Neural cell (in vitro differentiated cells): ENCODE measurements at regions not wholly inside any gene's neighbourhood (a gene's known extent, or its start where the extent isn't known, plus 50 kb on each side); places are given as distances from the start of the nearest gene placed in this dataset.

ENCODE experiments used
- H2AFZ ChIP-seq: fragments of 200-600, 300-800 bp; sonication (generic), shearing (Covaris generic); 2 replicates; pipeline ENCODE4 v1.6.0; 2014; ENCODE audit warnings: low read depth, mild to moderate bottlenecking, antibody characterized with exemption, low read length, moderate library complexity
- H3F3A ChIP-seq: fragments of 200-600 bp; shearing (Covaris generic); 2 replicates; pipeline ENCODE4 v1.6.1; 2016; ENCODE audit warnings: mild to moderate bottlenecking, moderate library complexity, mixed read lengths, antibody characterized with exemption, low read length; ENCODE audit not compliant: insufficient read depth, poor library complexity, severe bottlenecking
- H3K27ac ChIP-seq: fragments of 200-600, 300-800 bp; sonication (generic), shearing (Covaris generic); 2 replicates; pipeline ENCODE4 v1.5.1; 2014; ENCODE audit warnings: mild to moderate bottlenecking, low read length, moderate library complexity
- H3K27me3 ChIP-seq: fragments of 300-800, 200-600 bp; sonication (generic), shearing (Covaris generic); 2 replicates; pipeline ENCODE4 v1.6.0; 2014; ENCODE audit warnings: mild to moderate bottlenecking, low read depth, low read length, moderate library complexity; ENCODE audit not compliant: insufficient read depth
- H3K36me3 ChIP-seq: fragments of 300-800, 200-600 bp; sonication (generic), shearing (Covaris generic); 2 replicates; pipeline ENCODE4 v1.5.1; 2014; ENCODE audit warnings: mild to moderate bottlenecking, antibody characterized with exemption, low read length, moderate library complexity; ENCODE audit not compliant: insufficient read depth
- H3K4me2 ChIP-seq: fragments of 300-800, 200-600 bp; sonication (generic), shearing (Covaris generic); 2 replicates; pipeline ENCODE4 v1.6.0; 2014; ENCODE audit warnings: mild to moderate bottlenecking, low read length
- H3K4me3 ChIP-seq: fragments of 300-800, 200-600 bp; sonication (generic), shearing (Covaris generic); 2 replicates; pipeline ENCODE4 v1.5.1; 2014; ENCODE audit warnings: mild to moderate bottlenecking, low read length, moderate library complexity
- H3K79me2 ChIP-seq: fragments of 200-600 bp; shearing (Covaris generic); replicated peaks from 2 replicates; pipeline ENCODE4 v1.6.0; 2014; ENCODE audit warnings: mild to moderate bottlenecking, low read length, moderate library complexity; ENCODE audit not compliant: insufficient read depth
- H3K9ac ChIP-seq: fragments of 300-800, 200-600 bp; sonication (generic), shearing (Covaris generic); 2 replicates; pipeline ENCODE4 v1.6.1; 2016; ENCODE audit warnings: mild to moderate bottlenecking, low read length, mixed read lengths
- H3K9me2 ChIP-seq: fragments of 200-600 bp; shearing (Covaris generic); 2 replicates; pipeline ENCODE4 v1.6.1; 2016; ENCODE audit warnings: mild to moderate bottlenecking, low read length, mixed read lengths; ENCODE audit not compliant: insufficient read depth
- H3K9me3 ChIP-seq: fragments of 200-600, 300-800 bp; sonication (generic), shearing (Covaris generic); 2 replicates; pipeline ENCODE4 v1.6.1; 2016; ENCODE audit warnings: mild to moderate bottlenecking, mixed run types, low read length, moderate library complexity, mixed read lengths
- H4K20me1 ChIP-seq: fragments of 200-600 bp; shearing (Covaris generic); 2 replicates; pipeline ENCODE4 v1.6.1; 2016; ENCODE audit warnings: mild to moderate bottlenecking, mixed run types; ENCODE audit not compliant: insufficient read depth
- EP300 ChIP-seq: fragments of 450-650 bp; conservative IDR thresholded peaks from 2 replicates; pipeline ENCODE4 v1.6.1; 2014; ENCODE audit warnings: antibody characterized with exemption, mild to moderate bottlenecking, moderate library complexity; ENCODE audit not compliant: poor library complexity, severe bottlenecking
- EZH2 ChIP-seq: fragments of 200-600, 300-800 bp; shearing (Covaris generic), sonication (generic); IDR thresholded peaks from 2 replicates; pipeline ENCODE4 v1.6.1; 2014; ENCODE audit warnings: antibody characterized with exemption, low read length, borderline replicate concordance, mild to moderate bottlenecking; ENCODE audit not compliant: insufficient read depth, poor library complexity, severe bottlenecking
- MXI1 ChIP-seq: fragments of 450-650 bp; conservative IDR thresholded peaks from 2 replicates; pipeline ENCODE4 v1.6.1; 2014; ENCODE audit warnings: antibody characterized with exemption, mild to moderate bottlenecking; ENCODE audit not compliant: poor library complexity, severe bottlenecking
- POLR2AphosphoS5 ChIP-seq: IDR thresholded peaks from 2 replicates; pipeline ENCODE4 v1.6.1; 2012
- RAD21 ChIP-seq: fragments of 450-650 bp; conservative IDR thresholded peaks from 2 replicates; pipeline ENCODE4 v1.6.1; 2014; ENCODE audit warnings: antibody characterized with exemption, mild to moderate bottlenecking, moderate library complexity
- SMC3 ChIP-seq: fragments of 450-650 bp; conservative IDR thresholded peaks from 2 replicates; pipeline ENCODE4 v1.6.1; 2014; ENCODE audit warnings: antibody characterized with exemption, mild to moderate bottlenecking, moderate library complexity; ENCODE audit not compliant: poor library complexity
- TAF1 ChIP-seq: IDR thresholded peaks from 2 replicates; pipeline ENCODE4 v1.6.1; 2012; ENCODE audit warnings: low read depth
- TF ChIP-seq, protein P1 (sequence below): IDR thresholded peaks from 2 replicates; pipeline ENCODE4 v1.6.1; 2012; ENCODE audit warnings: borderline replicate concordance
- TF ChIP-seq, protein P2 (sequence below): fragments of 450-650 bp; IDR thresholded peaks from 2 replicates; pipeline ENCODE4 v1.5.1; 2014; ENCODE audit warnings: antibody characterized with exemption, mild to moderate bottlenecking, moderate library complexity; ENCODE audit not compliant: poor library complexity, severe bottlenecking

DNA sequence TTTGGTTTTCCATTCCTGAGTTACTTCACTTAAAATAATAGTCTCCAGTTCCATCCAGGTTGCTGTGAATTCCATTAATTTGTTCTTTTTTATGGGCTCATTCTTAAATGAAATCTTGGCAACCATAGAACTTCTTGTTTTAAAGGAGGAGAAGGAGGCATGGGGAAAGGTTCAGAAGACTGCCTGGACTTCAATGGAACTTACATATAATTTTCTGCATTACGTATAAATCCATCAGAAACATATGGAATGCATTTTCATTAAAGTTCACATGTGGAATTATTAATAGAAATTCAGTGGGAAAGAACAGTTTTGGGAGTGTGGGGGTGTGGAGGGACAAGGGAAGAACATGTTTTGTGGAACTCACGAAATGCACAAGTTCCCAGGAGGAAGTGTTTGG lies 176.6 kb upstream of the PRKCQ start:
- H3K27ac ChIP-seq, result no peak overlapping the region
- no peaks in the 10 kb centered on the region for H3F3A ChIP-seq
- H3K9me3 ChIP-seq, result no peaks in the 10 kb centered on the region
- H3K4me3 ChIP-seq, result no peak overlapping the region
- H3K79me2 ChIP-seq, result no peaks in the 10 kb centered on the region
- TF ChIP-seq, protein P1, sequence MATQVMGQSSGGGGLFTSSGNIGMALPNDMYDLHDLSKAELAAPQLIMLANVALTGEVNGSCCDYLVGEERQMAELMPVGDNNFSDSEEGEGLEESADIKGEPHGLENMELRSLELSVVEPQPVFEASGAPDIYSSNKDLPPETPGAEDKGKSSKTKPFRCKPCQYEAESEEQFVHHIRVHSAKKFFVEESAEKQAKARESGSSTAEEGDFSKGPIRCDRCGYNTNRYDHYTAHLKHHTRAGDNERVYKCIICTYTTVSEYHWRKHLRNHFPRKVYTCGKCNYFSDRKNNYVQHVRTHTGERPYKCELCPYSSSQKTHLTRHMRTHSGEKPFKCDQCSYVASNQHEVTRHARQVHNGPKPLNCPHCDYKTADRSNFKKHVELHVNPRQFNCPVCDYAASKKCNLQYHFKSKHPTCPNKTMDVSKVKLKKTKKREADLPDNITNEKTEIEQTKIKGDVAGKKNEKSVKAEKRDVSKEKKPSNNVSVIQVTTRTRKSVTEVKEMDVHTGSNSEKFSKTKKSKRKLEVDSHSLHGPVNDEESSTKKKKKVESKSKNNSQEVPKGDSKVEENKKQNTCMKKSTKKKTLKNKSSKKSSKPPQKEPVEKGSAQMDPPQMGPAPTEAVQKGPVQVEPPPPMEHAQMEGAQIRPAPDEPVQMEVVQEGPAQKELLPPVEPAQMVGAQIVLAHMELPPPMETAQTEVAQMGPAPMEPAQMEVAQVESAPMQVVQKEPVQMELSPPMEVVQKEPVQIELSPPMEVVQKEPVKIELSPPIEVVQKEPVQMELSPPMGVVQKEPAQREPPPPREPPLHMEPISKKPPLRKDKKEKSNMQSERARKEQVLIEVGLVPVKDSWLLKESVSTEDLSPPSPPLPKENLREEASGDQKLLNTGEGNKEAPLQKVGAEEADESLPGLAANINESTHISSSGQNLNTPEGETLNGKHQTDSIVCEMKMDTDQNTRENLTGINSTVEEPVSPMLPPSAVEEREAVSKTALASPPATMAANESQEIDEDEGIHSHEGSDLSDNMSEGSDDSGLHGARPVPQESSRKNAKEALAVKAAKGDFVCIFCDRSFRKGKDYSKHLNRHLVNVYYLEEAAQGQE, result no peak
- TF ChIP-seq POLR2AphosphoS5, result no peak
- TF ChIP-seq MXI1, result no peak
- no peak for TF ChIP-seq EZH2
- no peak for TF ChIP-seq RAD21
- TF ChIP-seq, protein P2, sequence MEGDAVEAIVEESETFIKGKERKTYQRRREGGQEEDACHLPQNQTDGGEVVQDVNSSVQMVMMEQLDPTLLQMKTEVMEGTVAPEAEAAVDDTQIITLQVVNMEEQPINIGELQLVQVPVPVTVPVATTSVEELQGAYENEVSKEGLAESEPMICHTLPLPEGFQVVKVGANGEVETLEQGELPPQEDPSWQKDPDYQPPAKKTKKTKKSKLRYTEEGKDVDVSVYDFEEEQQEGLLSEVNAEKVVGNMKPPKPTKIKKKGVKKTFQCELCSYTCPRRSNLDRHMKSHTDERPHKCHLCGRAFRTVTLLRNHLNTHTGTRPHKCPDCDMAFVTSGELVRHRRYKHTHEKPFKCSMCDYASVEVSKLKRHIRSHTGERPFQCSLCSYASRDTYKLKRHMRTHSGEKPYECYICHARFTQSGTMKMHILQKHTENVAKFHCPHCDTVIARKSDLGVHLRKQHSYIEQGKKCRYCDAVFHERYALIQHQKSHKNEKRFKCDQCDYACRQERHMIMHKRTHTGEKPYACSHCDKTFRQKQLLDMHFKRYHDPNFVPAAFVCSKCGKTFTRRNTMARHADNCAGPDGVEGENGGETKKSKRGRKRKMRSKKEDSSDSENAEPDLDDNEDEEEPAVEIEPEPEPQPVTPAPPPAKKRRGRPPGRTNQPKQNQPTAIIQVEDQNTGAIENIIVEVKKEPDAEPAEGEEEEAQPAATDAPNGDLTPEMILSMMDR, result no peak
- TF ChIP-seq TAF1, result no peak
- no peak overlapping the region for H3K4me2 ChIP-seq
- H3K36me3 ChIP-seq, result no peaks in the 10 kb centered on the region
- H2AFZ ChIP-seq, result no peak overlapping the region
- no peaks in the 10 kb centered on the region for H3K9me2 ChIP-seq
- no peaks in the 10 kb centered on the region for H3K27me3 ChIP-seq
- no peaks in the 10 kb centered on the region for H4K20me1 ChIP-seq
- H3K9ac ChIP-seq, result no peak overlapping the region

DNA sequence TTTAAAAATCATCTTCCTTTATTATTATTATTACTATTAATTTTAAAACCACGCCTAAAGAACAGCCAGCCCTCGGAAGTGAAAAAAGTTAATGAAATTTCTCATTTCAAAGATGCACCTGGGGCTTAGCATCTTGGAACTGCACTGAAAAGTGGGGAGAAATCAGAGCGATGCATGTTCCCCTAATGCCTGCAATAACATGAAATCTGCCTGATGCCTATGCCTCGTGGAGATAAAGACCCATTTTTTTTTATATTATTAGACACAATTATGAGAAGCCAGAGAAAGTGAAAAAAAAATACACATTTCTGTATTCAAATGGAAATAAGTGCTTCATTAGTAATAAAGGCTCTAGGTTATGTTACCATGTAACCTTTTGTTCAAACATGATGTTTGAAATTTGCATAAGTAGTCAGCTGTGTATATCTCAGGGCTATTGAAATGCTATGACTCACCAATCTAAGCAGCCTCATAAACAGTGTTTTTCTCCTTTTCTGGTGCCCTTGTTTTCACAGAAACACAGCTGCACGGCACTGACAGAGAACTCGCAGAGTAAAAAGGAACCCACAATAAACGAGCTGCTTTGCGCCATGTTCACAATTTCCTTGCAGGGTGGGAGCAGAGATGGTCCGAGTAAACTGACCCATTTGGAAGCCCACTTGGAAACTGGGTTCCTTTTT lies 175.8 kb upstream of the PRKCQ start:
- H3K4me3 ChIP-seq, result no peak overlapping the region
- no peaks in the 10 kb centered on the region for H3K9me3 ChIP-seq
- no peaks in the 10 kb centered on the region for H3K9me2 ChIP-seq
- no peak for TF ChIP-seq MXI1
- TF ChIP-seq POLR2AphosphoS5, result no peak
- TF ChIP-seq, protein P2, result no peak
- TF ChIP-seq RAD21, result no peak
- TF ChIP-seq EP300, result no peak
- TF ChIP-seq SMC3, result no peak
- TF ChIP-seq EZH2, result no peak
- no peak for TF ChIP-seq TAF1
- TF ChIP-seq, protein P1, result no peak
- no peak overlapping the region for H3K27ac ChIP-seq
- no peaks in the 10 kb centered on the region for H4K20me1 ChIP-seq
- no peak overlapping the region for H3K9ac ChIP-seq
- H3K36me3 ChIP-seq, result no peaks in the 10 kb centered on the region
- H3F3A ChIP-seq, result no peaks in the 10 kb centered on the region
- no peaks in the 10 kb centered on the region for H3K79me2 ChIP-seq
- no peak overlapping the region for H3K4me2 ChIP-seq
- H3K27me3 ChIP-seq, result no peaks in the 10 kb centered on the region
- no peak overlapping the region for H2AFZ ChIP-seq
